ENCODE measurements at regions not wholly inside any gene's neighbourhood (a gene's known extent, or its start where the extent isn't known, plus 50 kb on each side); places are given as distances from the start of the nearest gene placed in this dataset.

DNA sequence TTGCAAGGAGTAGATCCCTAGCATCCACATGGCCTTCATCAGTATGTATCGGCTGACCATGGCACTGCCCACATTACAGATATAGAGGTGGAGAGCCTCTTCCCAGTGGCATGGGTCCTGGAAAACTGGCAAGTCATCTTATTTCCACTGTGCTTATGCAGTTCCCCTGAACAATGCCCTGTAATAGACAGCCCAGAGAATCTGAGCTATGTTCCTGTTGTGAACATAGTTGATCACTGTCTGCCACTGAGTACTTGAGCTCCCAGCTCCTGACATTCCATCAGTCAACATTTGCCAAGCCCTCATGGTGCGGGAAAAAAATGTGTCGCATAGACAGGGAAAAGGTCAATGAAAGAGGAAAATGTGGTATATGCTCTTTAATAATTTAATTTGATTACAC lies 861.9 kb downstream of the CDY2B start:
- no peaks in the 10 kb centered on the region for H3K9me3 ChIP-seq
- no peaks in the 10 kb centered on the region for H3K36me3 ChIP-seq
- no peak for ATAC-seq (ENCODE audit: insufficient number of reproducible peaks, low FRiP score, low read depth)
- no peaks in the 10 kb centered on the region for H3K27me3 ChIP-seq (replicated peaks; ENCODE audit: insufficient read depth)
- no peak overlapping the region for H3K4me3 ChIP-seq
- DNase-seq (ENCODE audit: low spot score): no peak
- H3K27ac ChIP-seq: no peak overlapping the region
- TF ChIP-seq, protein P1, sequence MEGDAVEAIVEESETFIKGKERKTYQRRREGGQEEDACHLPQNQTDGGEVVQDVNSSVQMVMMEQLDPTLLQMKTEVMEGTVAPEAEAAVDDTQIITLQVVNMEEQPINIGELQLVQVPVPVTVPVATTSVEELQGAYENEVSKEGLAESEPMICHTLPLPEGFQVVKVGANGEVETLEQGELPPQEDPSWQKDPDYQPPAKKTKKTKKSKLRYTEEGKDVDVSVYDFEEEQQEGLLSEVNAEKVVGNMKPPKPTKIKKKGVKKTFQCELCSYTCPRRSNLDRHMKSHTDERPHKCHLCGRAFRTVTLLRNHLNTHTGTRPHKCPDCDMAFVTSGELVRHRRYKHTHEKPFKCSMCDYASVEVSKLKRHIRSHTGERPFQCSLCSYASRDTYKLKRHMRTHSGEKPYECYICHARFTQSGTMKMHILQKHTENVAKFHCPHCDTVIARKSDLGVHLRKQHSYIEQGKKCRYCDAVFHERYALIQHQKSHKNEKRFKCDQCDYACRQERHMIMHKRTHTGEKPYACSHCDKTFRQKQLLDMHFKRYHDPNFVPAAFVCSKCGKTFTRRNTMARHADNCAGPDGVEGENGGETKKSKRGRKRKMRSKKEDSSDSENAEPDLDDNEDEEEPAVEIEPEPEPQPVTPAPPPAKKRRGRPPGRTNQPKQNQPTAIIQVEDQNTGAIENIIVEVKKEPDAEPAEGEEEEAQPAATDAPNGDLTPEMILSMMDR (IDR thresholded peaks at IDR 0.05): no peak
- no peaks in the 10 kb centered on the region for H3K4me1 ChIP-seq (ENCODE audit: control insufficient read depth in 1 of 2, low read depth in 2 of 2)

DNA sequence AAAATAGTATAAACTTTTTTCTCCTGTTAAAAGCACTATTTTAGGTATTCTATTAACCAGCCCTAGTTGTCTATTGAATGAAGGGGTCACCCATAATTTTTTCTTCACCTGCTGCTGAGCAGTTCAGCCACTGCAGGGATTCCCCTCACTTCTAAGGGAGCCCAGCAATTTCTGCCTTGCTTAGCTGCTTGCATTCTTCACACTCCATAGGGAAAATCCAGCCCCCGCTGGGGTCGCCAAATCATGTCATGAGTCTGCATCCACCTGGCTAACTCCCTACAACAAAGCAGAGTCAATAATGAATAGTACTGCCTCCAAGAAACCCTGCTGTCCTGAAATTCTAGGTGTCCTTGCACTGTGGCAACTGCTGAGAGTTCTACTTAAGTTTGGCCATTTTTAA lies 886.5 kb downstream of the CDY2B start:
- DNase-seq (ENCODE audit: low spot score) (no peak), ATAC-seq (ENCODE audit: insufficient number of reproducible peaks, low FRiP score, low read depth) (no peak)
- no peaks in the 10 kb centered on the region for H3K9me3 ChIP-seq
- H3K27me3 ChIP-seq (replicated peaks; ENCODE audit: insufficient read depth): no peaks in the 10 kb centered on the region
- H3K4me3 ChIP-seq: no peak overlapping the region
- H3K4me1 ChIP-seq (ENCODE audit: control insufficient read depth in 1 of 2, low read depth in 2 of 2): no peaks in the 10 kb centered on the region
- TF ChIP-seq, protein P1 (IDR thresholded peaks at IDR 0.05): no peak
- H3K36me3 ChIP-seq: no peaks in the 10 kb centered on the region
- no peak overlapping the region for H3K27ac ChIP-seq

GRCh38 chrY:16981776-16982175 lies 898.2 kb downstream of the CDY2B start:
- Histone ChIP-seq H3K4me1 (ENCODE audit: control insufficient read depth in 1 of 2, low read depth in 2 of 2) (no peaks in the 10 kb centered on the region), H3K36me3 (no peaks in the 10 kb centered on the region), H3K27ac (no peak overlapping the region), H3K4me3 (no peak overlapping the region), H3K27me3 (replicated peaks; ENCODE audit: insufficient read depth) (no peaks in the 10 kb centered on the region), H3K9me3 (no peaks in the 10 kb centered on the region)
- no peak for ATAC-seq (ENCODE audit: insufficient number of reproducible peaks, low FRiP score, low read depth)
- no peak for DNase-seq (ENCODE audit: low spot score)
- TF ChIP-seq, protein P1 (IDR thresholded peaks at IDR 0.05): no peak

- Histone ChIP-seq H3K4me3 (no peak overlapping the region), H3K9me3 (no peaks in the 10 kb centered on the region), H3K4me1 (ENCODE audit: control insufficient read depth in 1 of 2, low read depth in 2 of 2) (no peaks in the 10 kb centered on the region), H3K36me3 (no peaks in the 10 kb centered on the region), H3K27me3 (replicated peaks; ENCODE audit: insufficient read depth) (no peaks in the 10 kb centered on the region), H3K27ac (no peak overlapping the region)
- DNase-seq (ENCODE audit: low spot score) (no peak), ATAC-seq (ENCODE audit: insufficient number of reproducible peaks, low FRiP score, low read depth) (no peak)
- TF ChIP-seq, protein P1 (IDR thresholded peaks at IDR 0.05): no peak
Observed at GRCh38 chrY:16959071-16959470, 920.9 kb downstream of the CDY2B start.

GRCh38 chrY:16947221-16947620 lies 932.8 kb downstream of the CDY2B start:
- no peaks in the 10 kb centered on the region for H3K36me3 ChIP-seq
- no peak overlapping the region for H3K4me3 ChIP-seq
- H3K4me1 ChIP-seq (ENCODE audit: control insufficient read depth in 1 of 2, low read depth in 2 of 2): no peaks in the 10 kb centered on the region
- ATAC-seq (ENCODE audit: insufficient number of reproducible peaks, low FRiP score, low read depth) (no peak), DNase-seq (ENCODE audit: low spot score) (no peak)
- H3K27ac ChIP-seq: no peak overlapping the region
- no peaks in the 10 kb centered on the region for H3K27me3 ChIP-seq (replicated peaks; ENCODE audit: insufficient read depth)
- TF ChIP-seq, protein P1 (IDR thresholded peaks at IDR 0.05): no peak
- no peaks in the 10 kb centered on the region for H3K9me3 ChIP-seq
